Loucy (cell line): ENCODE measurements at regions not wholly inside any gene's neighbourhood (a gene's known extent, or its start where the extent isn't known, plus 50 kb on each side); places are given as distances from the start of the nearest gene placed in this dataset.

ENCODE experiments used
- CTCF ChIP-seq: fragments of 200-600 bp; sonication (generic); conservative IDR thresholded peaks from 2 replicates; pipeline ENCODE4 v1.5.1; 2014; ENCODE audit warnings: mild to moderate bottlenecking, antibody characterized with exemption, low read length
- EZH2phosphoT487 ChIP-seq: fragments of 200-600 bp; IDR thresholded peaks from 2 replicates; pipeline ENCODE4 v1.6.1; 2018; ENCODE audit warnings: antibody characterized with exemption, mild to moderate bottlenecking, moderate library complexity, borderline replicate concordance

- TF ChIP-seq EZH2phosphoT487 (no peak), CTCF (no peak)
Observed at GRCh38 chr13:82674546-82674945, 1207.7 kb downstream of the SLITRK1 start.
